Limb (tissue), 2 donors: ENCODE measurements at regions not wholly inside any gene's neighbourhood (a gene's known extent, or its start where the extent isn't known, plus 50 kb on each side); places are given as distances from the start of the nearest gene placed in this dataset.

Experiments
- DNase-seq, 2 donors: peaks; one replicate each; pipeline ENCODE4 v3.0.0-alpha.2; 2016; ENCODE audit errors: extremely low spot score in 2 of 2

GRCh38 chr10:4064489-4064888 lies 279.5 kb upstream of the KLF6 start:
- no peak for DNase-seq

- no peak for DNase-seq
Observed at GRCh38 chr10:4063717-4064116, 278.7 kb upstream of the KLF6 start.

- DNase-seq = no peak
Observed at GRCh38 chr10:4062751-4063150, 277.7 kb upstream of the KLF6 start.

- no peak for DNase-seq
Observed at GRCh38 chr10:4062072-4062471, 277.1 kb upstream of the KLF6 start.

- no peak for DNase-seq
Observed at GRCh38 chr10:4061441-4061951, 276.5 kb upstream of the KLF6 start.

GRCh38 chr10:4059471-4060138 lies 274.6 kb upstream of the KLF6 start:
- DNase-seq = no peak

- DNase-seq = no peak
Observed at GRCh38 chr10:4058514-4059029, 273.6 kb upstream of the KLF6 start.

GRCh38 chr10:4057725-4058513 lies 272.9 kb upstream of the KLF6 start:
- DNase-seq = no peak

GRCh38 chr10:4057021-4057420 lies 272.0 kb upstream of the KLF6 start:
- DNase-seq = no peak

GRCh38 chr10:4054656-4055435 lies 269.8 kb upstream of the KLF6 start:
- no peak for DNase-seq

- DNase-seq = no peak
Observed at GRCh38 chr10:4053940-4054339, 268.9 kb upstream of the KLF6 start.

- no peak for DNase-seq
Observed at GRCh38 chr10:4051641-4052151, 266.7 kb upstream of the KLF6 start.

- no peak for DNase-seq
Observed at GRCh38 chr10:4051011-4051640, 266.1 kb upstream of the KLF6 start.

- no peak for DNase-seq
Observed at GRCh38 chr10:4050061-4050460, 265.1 kb upstream of the KLF6 start.

GRCh38 chr10:4049348-4049747 lies 264.3 kb upstream of the KLF6 start:
- no peak for DNase-seq

GRCh38 chr10:4048236-4048864 lies 263.3 kb upstream of the KLF6 start:
- DNase-seq = no peak

GRCh38 chr10:4046712-4047354 lies 261.8 kb upstream of the KLF6 start:
- DNase-seq = no peak

- no peak for DNase-seq
Observed at GRCh38 chr10:4046030-4046429, 261.0 kb upstream of the KLF6 start.

GRCh38 chr10:4043897-4044665 lies 259.1 kb upstream of the KLF6 start:
- no peak for DNase-seq
